Endodermal cell (in vitro differentiated cells): ENCODE measurements at regions not wholly inside any gene's neighbourhood (a gene's known extent, or its start where the extent isn't known, plus 50 kb on each side); places are given as distances from the start of the nearest gene placed in this dataset.
A peak's percentile ranks its signal among the peaks of the same experiment; 100 is the strongest.

ENCODE experiments used
- DNase-seq: peaks from one replicate; pipeline ENCODE4 v3.0.0-alpha.2; 2017
- H3K27ac ChIP-seq: 2 replicates; pipeline ENCODE4 v1.5.1; 2013; ENCODE audit warnings: mild to moderate bottlenecking, low read depth, low read length, moderate library complexity
- H3K27me3 ChIP-seq: 2 replicates; pipeline ENCODE4 v1.6.1; 2013; ENCODE audit warnings: mild to moderate bottlenecking, low read length, moderate library complexity; ENCODE audit not compliant: insufficient read depth, control insufficient read depth, poor library complexity, severe bottlenecking
- H3K36me3 ChIP-seq: 2 replicates; pipeline ENCODE4 v1.7.0; 2013; ENCODE audit warnings: mild to moderate bottlenecking, low read length, moderate library complexity; ENCODE audit not compliant: control insufficient read depth, insufficient read depth
- H3K4me1 ChIP-seq: one replicate; pipeline ENCODE4 v1.7.0; 2013; ENCODE audit warnings: low read length; ENCODE audit not compliant: control insufficient read depth, insufficient read depth
- H3K4me3 ChIP-seq: 2 replicates; pipeline ENCODE4 v1.5.1; 2013; ENCODE audit warnings: mild to moderate bottlenecking, low read length, moderate library complexity
- H3K9ac ChIP-seq: 2 replicates; pipeline ENCODE4 v1.6.1; 2013; ENCODE audit warnings: mild to moderate bottlenecking, low read length, moderate library complexity; ENCODE audit not compliant: poor library complexity, severe bottlenecking; ENCODE audit errors: extremely low read depth
- H3K9me3 ChIP-seq: 2 replicates; pipeline ENCODE4 v1.6.1; 2013; ENCODE audit warnings: mild to moderate bottlenecking, low read length, moderate library complexity; ENCODE audit not compliant: control insufficient read depth
- H3K27ac Mint-ChIP-seq: 2 replicates; pipeline ENCODE4 v1.8.0; 2020; ENCODE audit warnings: mixed read lengths
- H3K27me3 Mint-ChIP-seq: 2 replicates; pipeline ENCODE4 v1.8.0; 2021; ENCODE audit warnings: mild to moderate bottlenecking, mixed read lengths; ENCODE audit not compliant: insufficient read depth
- H3K36me3 Mint-ChIP-seq: 2 replicates; pipeline ENCODE4 v1.8.0; 2020; ENCODE audit warnings: low read depth, mixed read lengths
- H3K4me1 Mint-ChIP-seq: 2 replicates; pipeline ENCODE4 v1.8.0; 2020; ENCODE audit warnings: mixed read lengths
- H3K4me3 Mint-ChIP-seq: 2 replicates; pipeline ENCODE4 v1.8.0; 2020; ENCODE audit warnings: mild to moderate bottlenecking, moderate library complexity, mixed read lengths
- H3K9me3 Mint-ChIP-seq: 2 replicates; pipeline ENCODE4 v1.8.0; 2020; ENCODE audit warnings: mild to moderate bottlenecking, mixed read lengths
- CTCF ChIP-seq: fragments of 200-600 bp; sonication (generic); conservative IDR thresholded peaks from 2 replicates; pipeline ENCODE4 v1.5.0; 2021; ENCODE audit warnings: antibody characterized with exemption, mild to moderate bottlenecking
- WGBS, 2 experiments: methylation state at CpG; one replicate each; pipeline versions ENCODE4 v1.1.5 to v1.1.7; 2013; ENCODE audit warnings: missing lambda C conversion rate in 2 of 2, mixed read lengths in 1 of 2; ENCODE audit not compliant: insufficient coverage in 1 of 2, insufficient read length in 1 of 2; 5-methylcytosine and 5-hydroxymethylcytosine counted together

- H3K36me3 Mint-ChIP-seq, result peaks cover 42% of the 10 kb centered on the region
- peaks cover 64% of the 10 kb centered on the region for H3K9me3 ChIP-seq
- peaks cover 71% of the 10 kb centered on the region for H3K9me3 Mint-ChIP-seq
- WGBS, 2 experiments, result 67 to 68% methylated on average over 1 of the region's 1 CpG
- H3K27ac ChIP-seq, result peak overlapping the region; percentile 63
- peak overlapping the region; percentile 6 for H3K4me3 Mint-ChIP-seq
- H3K27me3 Mint-ChIP-seq, result no peaks in the 10 kb centered on the region
- no peaks in the 10 kb centered on the region for H3K27me3 ChIP-seq
- H3K36me3 ChIP-seq, result no peaks in the 10 kb centered on the region
- H3K9ac ChIP-seq, result peak overlapping the region; percentile 43
- no peak for TF ChIP-seq CTCF
- peak overlapping the region; percentile 61 for H3K4me3 ChIP-seq
- H3K4me1 ChIP-seq, result peaks cover 6% of the 10 kb centered on the region
- no peak for DNase-seq
- H3K4me1 Mint-ChIP-seq, result peaks cover 37% of the 10 kb centered on the region
- peak overlapping the region; percentile 90 for H3K27ac Mint-ChIP-seq
These were observed 88.5 kb upstream of the HMCN1 start for GRCh38 chr1:185645686-185646085.

GRCh38 chr1:185645162-185645640 is 89.0 kb upstream of the HMCN1 start:
- no peaks in the 10 kb centered on the region for H3K27me3 ChIP-seq
- no peaks in the 10 kb centered on the region for H3K27me3 Mint-ChIP-seq
- H3K9me3 ChIP-seq, result peaks cover 59% of the 10 kb centered on the region
- 51 to 59% methylated on average over 2 of the region's 2 CpGs for WGBS, 2 experiments
- peaks cover 34% of the 10 kb centered on the region for H3K4me1 Mint-ChIP-seq
- peak overlapping the region; percentile 12 for H3K27ac ChIP-seq
- H3K4me3 Mint-ChIP-seq, result no peak overlapping the region
- DNase-seq, result no peak
- H3K36me3 ChIP-seq, result no peaks in the 10 kb centered on the region
- peak overlapping the region; percentile 92 for H3K27ac Mint-ChIP-seq
- TF ChIP-seq CTCF, result no peak
- H3K4me1 ChIP-seq, result peaks cover 6% of the 10 kb centered on the region
- H3K4me3 ChIP-seq, result peak overlapping the region; percentile 61
- H3K9ac ChIP-seq, result peak overlapping the region; percentile 43
- H3K36me3 Mint-ChIP-seq, result peaks cover 42% of the 10 kb centered on the region
- H3K9me3 Mint-ChIP-seq, result peaks cover 70% of the 10 kb centered on the region

GRCh38 chr1:185644531-185644930 is 89.7 kb upstream of the HMCN1 start:
- TF ChIP-seq CTCF, result no peak
- Histone ChIP-seq H3K4me3 (peak overlapping the region; percentile 61), H3K4me1 (peaks cover 6% of the 10 kb centered on the region), H3K9ac (no peak overlapping the region), H3K27me3 (no peaks in the 10 kb centered on the region), H3K27ac (no peak overlapping the region), H3K36me3 (no peaks in the 10 kb centered on the region), H3K9me3 (peaks cover 52% of the 10 kb centered on the region)
- H3K27me3 Mint-ChIP-seq, result no peaks in the 10 kb centered on the region
- H3K4me1 Mint-ChIP-seq, result peaks cover 34% of the 10 kb centered on the region
- 82% methylated on average over 1 of the region's 1 CpG; no CpG with 5 or more reads in 1 of the 2 experiments for whole genome bisulfite sequencing, 2 experiments
- H3K9me3 Mint-ChIP-seq, result peaks cover 68% of the 10 kb centered on the region
- peak overlapping the region; percentile 92 for H3K27ac Mint-ChIP-seq
- H3K4me3 Mint-ChIP-seq, result no peak overlapping the region
- no peak for DNase-seq
- peaks cover 36% of the 10 kb centered on the region for H3K36me3 Mint-ChIP-seq
